ENCODE measurements at regions not wholly inside any gene's neighbourhood (a gene's known extent, or its start where the extent isn't known, plus 50 kb on each side); places are given as distances from the start of the nearest gene placed in this dataset.

GRCh38 chr3:171940151-171940649, 97.1 kb downstream of the TMEM212 start:
- no peaks in the 10 kb centered on the region for H3K9me3 ChIP-seq
- peaks cover 0 to 7% (median 2%) of the 10 kb centered on the region in 4 donors for H3K4me1 ChIP-seq
- no peak overlapping the region for H3K4me3 ChIP-seq
- 63 to 72% methylated on average over 4 of the region's 4 CpGs for WGBS, 2 donors
- TF ChIP-seq POLR2AphosphoS5 (IDR thresholded peaks at IDR 0.05) (no peak), CTCF (IDR thresholded peaks at IDR 0.05) (no peak), POLR2A (IDR thresholded peaks at IDR 0.05) (no peak), EP300 (IDR thresholded peaks at IDR 0.05) (no peak)
- intact Hi-C loops (cut with DNase I): no loop called here
- no peaks in the 10 kb centered on the region for H3K27me3 ChIP-seq
- no peaks in the 10 kb centered on the region for H3K36me3 ChIP-seq
- no peak for DNase-seq
- H3K27ac ChIP-seq: no peak overlapping the region

- Histone ChIP-seq H3K27me3 (no peaks in the 10 kb centered on the region), H3K27ac (no peak overlapping the region), H3K36me3 (no peaks in the 10 kb centered on the region), H3K4me3 (no peak overlapping the region), H3K4me1 (peaks cover 0 to 7% (median 2%) of the 10 kb centered on the region in 4 donors), H3K9me3 (no peaks in the 10 kb centered on the region)
- TF ChIP-seq CTCF (IDR thresholded peaks at IDR 0.05) (no peak), POLR2A (IDR thresholded peaks at IDR 0.05) (no peak), POLR2AphosphoS5 (IDR thresholded peaks at IDR 0.05) (no peak), EP300 (IDR thresholded peaks at IDR 0.05) (no peak)
- DNase-seq: no peak
- WGBS, 2 donors: 66 to 85% methylated on average over 17 of the region's 17 CpGs
- intact Hi-C loops (cut with DNase I): no loop called here
These were observed 95.9 kb upstream of the FNDC3B start for GRCh38 chr3:171943262-171944117.

- H3K27me3 ChIP-seq: no peaks in the 10 kb centered on the region
- no peak for DNase-seq
- peaks cover 0 to 7% (median 2%) of the 10 kb centered on the region in 4 donors for H3K4me1 ChIP-seq
- H3K4me3 ChIP-seq: no peak overlapping the region
- no peaks in the 10 kb centered on the region for H3K36me3 ChIP-seq
- no peaks in the 10 kb centered on the region for H3K9me3 ChIP-seq
- 20 to 40% methylated on average over 6 of the region's 6 CpGs for WGBS, 2 donors
- H3K27ac ChIP-seq: no peak overlapping the region
- intact Hi-C loops (cut with DNase I): no loop called here
- no peak for TF ChIP-seq POLR2A (IDR thresholded peaks at IDR 0.05)
- no peak for TF ChIP-seq CTCF (IDR thresholded peaks at IDR 0.05)
- TF ChIP-seq POLR2AphosphoS5 (IDR thresholded peaks at IDR 0.05): no peak
- no peak for TF ChIP-seq EP300 (IDR thresholded peaks at IDR 0.05)
These were observed 95.0 kb upstream of the FNDC3B start for GRCh38 chr3:171944118-171945016.

GRCh38 chr3:171948674-171949073, 90.7 kb upstream of the FNDC3B start:
- DNase-seq: no peak
- WGBS, 2 donors: 78 to 79% methylated on average over 3 of the region's 3 CpGs
- TF ChIP-seq POLR2A (IDR thresholded peaks at IDR 0.05) (no peak), POLR2AphosphoS5 (IDR thresholded peaks at IDR 0.05) (no peak), EP300 (IDR thresholded peaks at IDR 0.05) (no peak)
- no peak overlapping the region for H3K27ac ChIP-seq
- peaks cover 0 to 7% (median 2%) of the 10 kb centered on the region in 4 donors for H3K4me1 ChIP-seq
- no peaks in the 10 kb centered on the region for H3K9me3 ChIP-seq
- no peaks in the 10 kb centered on the region for H3K36me3 ChIP-seq
- intact Hi-C loops (cut with DNase I): no loop called here
- no peak overlapping the region for H3K4me3 ChIP-seq
- H3K27me3 ChIP-seq: no peaks in the 10 kb centered on the region

DNA sequence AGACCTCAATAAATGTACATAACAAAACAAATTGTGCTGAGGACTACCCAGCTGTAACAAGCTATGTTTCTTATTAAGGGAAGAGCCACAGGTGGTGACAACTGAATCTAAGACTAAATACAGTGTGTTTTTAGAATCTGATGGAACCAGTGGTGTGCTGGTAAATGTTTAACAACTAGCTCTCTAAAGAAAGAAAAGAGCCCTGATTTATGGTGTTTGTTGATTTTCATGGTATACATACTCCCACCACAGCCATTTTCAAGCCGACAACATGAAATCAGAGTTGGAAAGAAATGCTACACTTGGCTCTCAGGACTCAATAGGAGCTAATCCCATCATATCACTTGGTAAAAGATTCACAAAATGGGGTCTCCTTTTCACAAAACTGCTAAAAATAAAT, 89.8 kb upstream of the FNDC3B start:
- DNase-seq: no peak
- Histone ChIP-seq H3K4me1 (peaks cover 0 to 2% (median under 1%) of the 10 kb centered on the region in 4 donors), H3K4me3 (no peak overlapping the region), H3K27me3 (no peaks in the 10 kb centered on the region), H3K9me3 (no peaks in the 10 kb centered on the region), H3K27ac (no peak overlapping the region), H3K36me3 (no peaks in the 10 kb centered on the region)
- WGBS, 2 donors: 77 to 80% methylated on average over 1 of the region's 1 CpG
- intact Hi-C loops (cut with DNase I): no loop called here
- TF ChIP-seq EP300 (IDR thresholded peaks at IDR 0.05) (no peak), CTCF (IDR thresholded peaks at IDR 0.05) (no peak), POLR2AphosphoS5 (IDR thresholded peaks at IDR 0.05) (no peak), POLR2A (IDR thresholded peaks at IDR 0.05) (no peak)
